ENCODE measurements at regions not wholly inside any gene's neighbourhood (a gene's known extent, or its start where the extent isn't known, plus 50 kb on each side); places are given as distances from the start of the nearest gene placed in this dataset.

GRCh38 chr5:4089087-4089486 lies 493.5 kb downstream of the IRX1 start:
- H3F3A ChIP-seq (ENCODE audit: insufficient read depth, low read length), result no peaks in the 10 kb centered on the region
- no peaks in the 10 kb centered on the region for H3K36me3 ChIP-seq (replicated peaks; ENCODE audit: insufficient read depth, low read length)
- H3K4me1 ChIP-seq (ENCODE audit: low read length), result no peaks in the 10 kb centered on the region
- H2AFZ ChIP-seq (ENCODE audit: low read length), result no peak overlapping the region
- no peaks in the 10 kb centered on the region for H3K9me3 ChIP-seq (replicated peaks; ENCODE audit: insufficient read depth, low read length)
- DNase-seq, result no peak
- H4K20me1 ChIP-seq (ENCODE audit: insufficient read depth, low read length), result no peaks in the 10 kb centered on the region
- H3K9ac ChIP-seq (ENCODE audit: low read length), result no peak overlapping the region
- no peaks in the 10 kb centered on the region for H3K27me3 ChIP-seq (replicated peaks; ENCODE audit: insufficient read depth, low read length)
- no peak overlapping the region for H3K4me2 ChIP-seq (ENCODE audit: low read depth, low read length)
- H3K4me3 ChIP-seq (ENCODE audit: low read length), result no peak overlapping the region
- no peaks in the 10 kb centered on the region for H3K79me2 ChIP-seq (ENCODE audit: low read length)
- no peaks in the 10 kb centered on the region for H3K9me2 ChIP-seq (replicated peaks; ENCODE audit: insufficient read depth, low read length)
- no peak for TF ChIP-seq EZH2 (optimal IDR thresholded peaks at IDR 0.05; ENCODE audit: low read depth, low read length)
- TF ChIP-seq CTCF (IDR thresholded peaks at IDR 0.05; ENCODE audit: low read length), result no peak
- TF ChIP-seq EZH2phosphoT487 (IDR thresholded peaks at IDR 0.05; ENCODE audit: low read length), result no peak
- H3K27ac ChIP-seq (ENCODE audit: low read length), result no peak overlapping the region

- H3F3A ChIP-seq (ENCODE audit: insufficient read depth, low read length), result no peaks in the 10 kb centered on the region
- DNase-seq, result no peak
- H3K27me3 ChIP-seq (replicated peaks; ENCODE audit: insufficient read depth, low read length), result no peaks in the 10 kb centered on the region
- no peak overlapping the region for H2AFZ ChIP-seq (ENCODE audit: low read length)
- no peak overlapping the region for H3K27ac ChIP-seq (ENCODE audit: low read length)
- TF ChIP-seq CTCF (IDR thresholded peaks at IDR 0.05; ENCODE audit: low read length) (no peak), EZH2 (optimal IDR thresholded peaks at IDR 0.05; ENCODE audit: low read depth, low read length) (no peak), EZH2phosphoT487 (IDR thresholded peaks at IDR 0.05; ENCODE audit: low read length) (no peak)
- no peaks in the 10 kb centered on the region for H3K9me2 ChIP-seq (replicated peaks; ENCODE audit: insufficient read depth, low read length)
- H3K9me3 ChIP-seq (replicated peaks; ENCODE audit: insufficient read depth, low read length), result no peaks in the 10 kb centered on the region
- H3K79me2 ChIP-seq (ENCODE audit: low read length), result no peaks in the 10 kb centered on the region
- H4K20me1 ChIP-seq (ENCODE audit: insufficient read depth, low read length), result no peaks in the 10 kb centered on the region
- H3K4me1 ChIP-seq (ENCODE audit: low read length), result no peaks in the 10 kb centered on the region
- H3K9ac ChIP-seq (ENCODE audit: low read length), result no peak overlapping the region
- H3K36me3 ChIP-seq (replicated peaks; ENCODE audit: insufficient read depth, low read length), result no peaks in the 10 kb centered on the region
- H3K4me3 ChIP-seq (ENCODE audit: low read length), result no peak overlapping the region
- H3K4me2 ChIP-seq (ENCODE audit: low read depth, low read length), result no peak overlapping the region
Measured at GRCh38 chr5:4093236-4093635, 497.6 kb downstream of the IRX1 start.

- H3K36me3 ChIP-seq (replicated peaks; ENCODE audit: insufficient read depth, low read length), result no peaks in the 10 kb centered on the region
- no peaks in the 10 kb centered on the region for H3K27me3 ChIP-seq (replicated peaks; ENCODE audit: insufficient read depth, low read length)
- no peaks in the 10 kb centered on the region for H3K79me2 ChIP-seq (ENCODE audit: low read length)
- H3K4me1 ChIP-seq (ENCODE audit: low read length), result no peaks in the 10 kb centered on the region
- no peak for DNase-seq
- no peak overlapping the region for H2AFZ ChIP-seq (ENCODE audit: low read length)
- H3K27ac ChIP-seq (ENCODE audit: low read length), result no peak overlapping the region
- no peak overlapping the region for H3K9ac ChIP-seq (ENCODE audit: low read length)
- H3K9me3 ChIP-seq (replicated peaks; ENCODE audit: insufficient read depth, low read length), result no peaks in the 10 kb centered on the region
- no peak overlapping the region for H3K4me3 ChIP-seq (ENCODE audit: low read length)
- no peak overlapping the region for H3K4me2 ChIP-seq (ENCODE audit: low read depth, low read length)
- no peaks in the 10 kb centered on the region for H3F3A ChIP-seq (ENCODE audit: insufficient read depth, low read length)
- no peaks in the 10 kb centered on the region for H4K20me1 ChIP-seq (ENCODE audit: insufficient read depth, low read length)
- TF ChIP-seq EZH2 (optimal IDR thresholded peaks at IDR 0.05; ENCODE audit: low read depth, low read length) (no peak), EZH2phosphoT487 (IDR thresholded peaks at IDR 0.05; ENCODE audit: low read length) (no peak), CTCF (IDR thresholded peaks at IDR 0.05; ENCODE audit: low read length) (no peak)
- H3K9me2 ChIP-seq (replicated peaks; ENCODE audit: insufficient read depth, low read length), result no peaks in the 10 kb centered on the region
Measured at GRCh38 chr5:4093970-4094369, 498.3 kb downstream of the IRX1 start.

Data from MM.1S (cell line).